Spleen (tissue), 7 donors: ENCODE measurements at regions not wholly inside any gene's neighbourhood (a gene's known extent, or its start where the extent isn't known, plus 50 kb on each side); places are given as distances from the start of the nearest gene placed in this dataset.

Experiments used
- POLR2A ChIP-seq, 3 donors: fragments of 450-650 bp; IDR thresholded peaks; one replicate each; pipeline ENCODE4 v1.5.1; 2017; ENCODE audit warnings: antibody characterized with exemption in 3 of 3, mild to moderate bottlenecking in 1 of 3
- POLR2AphosphoS5 ChIP-seq, 3 donors: sonication (generic); formaldehyde crosslinking; IDR thresholded peaks; one replicate each; pipeline ENCODE4 v1.5.1; 2017; ENCODE audit warnings: antibody characterized with exemption in 3 of 3
- TF ChIP-seq, protein P1 (sequence below), 11 experiments: fragments of 200-600 bp in 7 of 11; fragments of 450-650 bp in 4 of 11; sonication (generic) in 4 of 11; IDR thresholded peaks in 8 of 11; conservative IDR thresholded peaks in 3 of 11; 1 replicate in 7 of 11; 2 replicates in 4 of 11; pipeline versions ENCODE4 v1.4.0 to v1.8.0; 2016 to 2021; ENCODE audit warnings: antibody characterized with exemption in 11 of 11, inconsistent platforms in 4 of 11, mild to moderate bottlenecking in 1 of 11
- donor health status: DM: no; HTN: no; CAD: no; lungs with moderate emphysema.
- donor health status: DM: no; HTN: no; CAD: no.
- donor health status: DM: no; HTN: no; CAD: no.

- TF ChIP-seq, protein P1, sequence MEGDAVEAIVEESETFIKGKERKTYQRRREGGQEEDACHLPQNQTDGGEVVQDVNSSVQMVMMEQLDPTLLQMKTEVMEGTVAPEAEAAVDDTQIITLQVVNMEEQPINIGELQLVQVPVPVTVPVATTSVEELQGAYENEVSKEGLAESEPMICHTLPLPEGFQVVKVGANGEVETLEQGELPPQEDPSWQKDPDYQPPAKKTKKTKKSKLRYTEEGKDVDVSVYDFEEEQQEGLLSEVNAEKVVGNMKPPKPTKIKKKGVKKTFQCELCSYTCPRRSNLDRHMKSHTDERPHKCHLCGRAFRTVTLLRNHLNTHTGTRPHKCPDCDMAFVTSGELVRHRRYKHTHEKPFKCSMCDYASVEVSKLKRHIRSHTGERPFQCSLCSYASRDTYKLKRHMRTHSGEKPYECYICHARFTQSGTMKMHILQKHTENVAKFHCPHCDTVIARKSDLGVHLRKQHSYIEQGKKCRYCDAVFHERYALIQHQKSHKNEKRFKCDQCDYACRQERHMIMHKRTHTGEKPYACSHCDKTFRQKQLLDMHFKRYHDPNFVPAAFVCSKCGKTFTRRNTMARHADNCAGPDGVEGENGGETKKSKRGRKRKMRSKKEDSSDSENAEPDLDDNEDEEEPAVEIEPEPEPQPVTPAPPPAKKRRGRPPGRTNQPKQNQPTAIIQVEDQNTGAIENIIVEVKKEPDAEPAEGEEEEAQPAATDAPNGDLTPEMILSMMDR (IDR thresholded peaks at IDR 0.05 in 8 of 11, conservative IDR thresholded peaks at IDR 0.05 in 3 of 11): no peak
- no peak for TF ChIP-seq POLR2A (IDR thresholded peaks at IDR 0.05)
- no peak for TF ChIP-seq POLR2AphosphoS5 (IDR thresholded peaks at IDR 0.05)
These were observed 331.2 kb upstream of the DCBLD2 start for GRCh38 chr3:99232696-99233095.
